Psoas muscle (tissue), 7 donors: ENCODE measurements at regions not wholly inside any gene's neighbourhood (a gene's known extent, or its start where the extent isn't known, plus 50 kb on each side); places are given as distances from the start of the nearest gene placed in this dataset.

Experiments
- ATAC-seq, 4 donors: fragments of 200-7000 bp; cut with Tn5 transposase; one replicate each; pipeline ENCODE4 v1.9.1; 2020; ENCODE audit warnings: moderate library complexity in 3 of 4, mild to moderate bottlenecking in 2 of 4
- DNase-seq, 2 donors: peaks; one replicate each; pipeline ENCODE4 v3.0.0-alpha.2; 2020
- H3K27ac ChIP-seq: fragments of 200-600 bp; one replicate; pipeline ENCODE4 v1.8.0; 2022
- H3K27me3 ChIP-seq, 3 donors: fragments of 200-600 bp in 1 of 3; one replicate each; pipeline versions ENCODE4 v1.6.1 to v1.8.0; 2013 to 2022; ENCODE audit warnings: low read length in 2 of 3, mild to moderate bottlenecking in 2 of 3, moderate library complexity in 1 of 3; ENCODE audit not compliant: insufficient read depth in 3 of 3
- H3K36me3 ChIP-seq, 2 donors: fragments of 200-600 bp in 1 of 2; one replicate each; pipeline versions ENCODE4 v1.6.1 to v1.8.0; 2013 to 2022; ENCODE audit warnings: low read depth in 1 of 2, mild to moderate bottlenecking in 1 of 2, moderate library complexity in 1 of 2; ENCODE audit not compliant: insufficient read depth in 1 of 2
- H3K4me1 ChIP-seq: fragments of 200-600 bp; one replicate; pipeline ENCODE4 v1.8.0; 2022
- H3K4me3 ChIP-seq: fragments of 200-600 bp; one replicate; pipeline ENCODE4 v1.8.0; 2022; ENCODE audit warnings: mild to moderate bottlenecking
- H3K9me3 ChIP-seq: fragments of 200-600 bp; one replicate; pipeline ENCODE4 v1.8.0; 2022
- WGBS, 3 donors: extraction: QIAGEN DNeasy Blood & Tissue Kit; methylation state at CpG; one replicate each; pipeline versions ENCODE4 v1.1.6 to v1.1.7; 2013; 5-methylcytosine and 5-hydroxymethylcytosine counted together
- intact Hi-C, 2 donors: fragments of 100-400 bp; cut with DNase I; formaldehyde crosslinking; loops; one replicate each; pipeline versions ENCODE4 v1.11.0 to v1.14.2; 2022
- TF ChIP-seq, protein P1 (sequence below): fragments of 200-600 bp; IDR thresholded peaks from one replicate; pipeline ENCODE4 v1.8.0; 2022; ENCODE audit warnings: antibody characterized with exemption
- donor health status: healthy with polysubstance abuse.
- donor health status: DM: no; HTN: no; CAD: no; lungs with moderate emphysema.
- donor health status: Bipolar disorder and iron deficiency.
- donor health status: healthy.
- donor health status: DM: yes; HTN: yes; CAD: no.
- donor health status: DM: no; HTN: no; CAD: no.
- donor health status: DM: yes; HTN: yes; CAD: no.

DNA sequence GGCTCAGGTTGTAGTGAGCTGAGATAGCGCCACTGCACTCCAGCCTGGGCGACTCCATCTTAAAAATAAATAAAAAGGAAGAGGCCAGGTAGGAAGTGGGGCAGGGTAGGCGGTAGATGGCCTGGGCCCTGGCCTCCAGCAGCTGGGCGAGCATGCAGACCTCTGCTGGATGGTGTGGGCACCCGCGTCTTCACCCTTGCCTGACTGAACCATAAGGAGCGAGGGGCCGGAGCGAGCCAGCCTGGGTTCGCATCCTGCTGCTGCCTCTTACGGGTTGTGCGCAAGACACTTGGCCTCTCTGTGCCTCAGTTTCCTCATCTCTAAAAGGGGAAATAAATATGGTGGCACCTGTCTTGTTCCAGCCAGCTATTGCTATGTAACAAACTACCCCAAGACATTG is 146.1 kb upstream of the GSE1 start:
- TF ChIP-seq, protein P1, sequence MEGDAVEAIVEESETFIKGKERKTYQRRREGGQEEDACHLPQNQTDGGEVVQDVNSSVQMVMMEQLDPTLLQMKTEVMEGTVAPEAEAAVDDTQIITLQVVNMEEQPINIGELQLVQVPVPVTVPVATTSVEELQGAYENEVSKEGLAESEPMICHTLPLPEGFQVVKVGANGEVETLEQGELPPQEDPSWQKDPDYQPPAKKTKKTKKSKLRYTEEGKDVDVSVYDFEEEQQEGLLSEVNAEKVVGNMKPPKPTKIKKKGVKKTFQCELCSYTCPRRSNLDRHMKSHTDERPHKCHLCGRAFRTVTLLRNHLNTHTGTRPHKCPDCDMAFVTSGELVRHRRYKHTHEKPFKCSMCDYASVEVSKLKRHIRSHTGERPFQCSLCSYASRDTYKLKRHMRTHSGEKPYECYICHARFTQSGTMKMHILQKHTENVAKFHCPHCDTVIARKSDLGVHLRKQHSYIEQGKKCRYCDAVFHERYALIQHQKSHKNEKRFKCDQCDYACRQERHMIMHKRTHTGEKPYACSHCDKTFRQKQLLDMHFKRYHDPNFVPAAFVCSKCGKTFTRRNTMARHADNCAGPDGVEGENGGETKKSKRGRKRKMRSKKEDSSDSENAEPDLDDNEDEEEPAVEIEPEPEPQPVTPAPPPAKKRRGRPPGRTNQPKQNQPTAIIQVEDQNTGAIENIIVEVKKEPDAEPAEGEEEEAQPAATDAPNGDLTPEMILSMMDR, result no peak
- peaks cover 28% of the 10 kb centered on the region for H3K4me1 ChIP-seq

GRCh38 chr16:85469929-85470590 is 143.1 kb upstream of the GSE1 start:
- WGBS, 3 donors, result 95 to 96% (median 95%) methylated on average over 20 of the region's 20 CpGs
- H3K9me3 ChIP-seq, result no peaks in the 10 kb centered on the region
- ATAC-seq (no peak), DNase-seq (no peak)
- H3K4me1 ChIP-seq, result peaks cover 42% of the 10 kb centered on the region
- no peaks in the 10 kb centered on the region for H3K36me3 ChIP-seq
- TF ChIP-seq, protein P1, result no peak
- H3K27me3 ChIP-seq, result no peaks in the 10 kb centered on the region
- intact Hi-C loops, result loop anchor here (5.0 kb wide), 1 partner anchor 48 kb away; no protein-coding TSS in a partner anchor
- H3K4me3 ChIP-seq, result no peak overlapping the region
- H3K27ac ChIP-seq, result no peak overlapping the region

More for the DNA sequence above, 146.1 kb upstream of the GSE1 start:
- H3K27me3 ChIP-seq, result no peaks in the 10 kb centered on the region
- no peaks in the 10 kb centered on the region for H3K9me3 ChIP-seq
- DNase-seq (no peak), ATAC-seq (no peak)
- H3K36me3 ChIP-seq, result no peaks in the 10 kb centered on the region
- no peak overlapping the region for H3K27ac ChIP-seq
- intact Hi-C loops, result loop anchor here in 1 of 2 donors (5.0 kb wide), 1 partner anchor 45 kb away; no protein-coding TSS in a partner anchor
- H3K4me3 ChIP-seq, result no peak overlapping the region
- whole genome bisulfite sequencing, 3 donors, result 94 to 97% (median 96%) methylated on average over 12 of the region's 12 CpGs

GRCh38 chr16:85470873-85471272 is 142.2 kb upstream of the GSE1 start:
- WGBS, 3 donors, result 90 to 93% (median 90%) methylated on average over 13 of the region's 13 CpGs
- no peaks in the 10 kb centered on the region for H3K27me3 ChIP-seq
- H3K27ac ChIP-seq, result no peak overlapping the region
- H3K4me3 ChIP-seq, result no peak overlapping the region
- H3K36me3 ChIP-seq, result no peaks in the 10 kb centered on the region
- H3K9me3 ChIP-seq, result no peaks in the 10 kb centered on the region
- TF ChIP-seq, protein P1, result no peak
- intact Hi-C loops, result loop anchor here in 1 of 2 donors (5.0 kb wide), 1 partner anchor 49 kb away; no protein-coding TSS in a partner anchor
- DNase-seq, result no peak
- no peak for ATAC-seq
- peaks cover 39% of the 10 kb centered on the region for H3K4me1 ChIP-seq

GRCh38 chr16:85471469-85472431 is 141.4 kb upstream of the GSE1 start:
- TF ChIP-seq, protein P1, result no peak
- Histone ChIP-seq H3K9me3 (no peaks in the 10 kb centered on the region), H3K4me1 (peaks cover 34% of the 10 kb centered on the region), H3K36me3 (no peaks in the 10 kb centered on the region), H3K27me3 (no peaks in the 10 kb centered on the region), H3K4me3 (no peak overlapping the region), H3K27ac (no peak overlapping the region)
- 75 to 78% (median 76%) methylated on average over 15 of the region's 15 CpGs for WGBS, 3 donors
- ATAC-seq (no peak), DNase-seq (no peak)
- intact Hi-C loops, result loop anchor here in 1 of 2 donors (5.0 kb wide), 1 partner anchor 49 kb away; no protein-coding TSS in a partner anchor
